SK-N-SH (cell line): ENCODE measurements at regions not wholly inside any gene's neighbourhood (a gene's known extent, or its start where the extent isn't known, plus 50 kb on each side); places are given as distances from the start of the nearest gene placed in this dataset.

Experiments
- CTCF ChIA-PET: fragments of 300-600, 350-600 bp; formaldehyde crosslinking; extraction: SDS; loops from one replicate; lab custom pipeline; 2021; lab: Yijun Ruan, JAX
- POLR2A ChIA-PET: fragments of 350-600 bp; sonication (Branson Sonifier 250); formaldehyde crosslinking; extraction: SDS; loops from one replicate; lab custom pipeline; 2020; ENCODE audit warnings: antibody characterized with exemption, inconsistent platforms; lab: Yijun Ruan, JAX
- DNase-seq: peaks from one replicate; pipeline ENCODE4 v3.0.0; 2012
- H2AFZ ChIP-seq: fragments of 200-600 bp; sonication (generic); 2 replicates; pipeline ENCODE4 v1.8.1; 2016; ENCODE audit warnings: antibody characterized with exemption, mild to moderate bottlenecking, low read depth
- H3F3A ChIP-seq: fragments of 200-600 bp; sonication (generic); replicated peaks from 2 replicates; pipeline ENCODE3; 2016; ENCODE audit warnings: antibody characterized with exemption, mild to moderate bottlenecking; ENCODE audit not compliant: insufficient read depth
- H3K27ac ChIP-seq, 2 experiments: fragments of 200-500 bp in 1 of 2; fragments of 200-600 bp in 1 of 2; sonication (Bioruptor generic) in 1 of 2; sonication (generic), shearing (Covaris generic) in 1 of 2; 2 replicates each; pipeline versions ENCODE4 v1.5.1 to v1.6.1; 2014 to 2016; ENCODE audit warnings: low read depth in 2 of 2, inconsistent platforms in 1 of 2, low read length in 1 of 2, mild to moderate bottlenecking in 1 of 2, mixed read lengths in 1 of 2
- H3K27me3 ChIP-seq: fragments of 200-600 bp; sonication (generic), shearing (Covaris generic); 2 replicates; pipeline ENCODE4 v1.6.1; 2016; ENCODE audit warnings: mixed run types; ENCODE audit not compliant: insufficient read depth
- H3K36me3 ChIP-seq, 2 experiments: fragments of 200-500 bp in 1 of 2; fragments of 200-600 bp in 1 of 2; sonication (Bioruptor generic) in 1 of 2; sonication (generic) in 1 of 2; replicated peaks in 1 of 2; 2 replicates each; pipeline versions ENCODE3 to v1.5.1; 2014 to 2016; ENCODE audit warnings: low read length in 1 of 2, mild to moderate bottlenecking in 1 of 2; ENCODE audit not compliant: insufficient read depth in 2 of 2, control insufficient read depth in 1 of 2
- H3K4me1 ChIP-seq, 2 experiments: fragments of 200-500 bp in 1 of 2; fragments of 200-600 bp in 1 of 2; sonication (Bioruptor generic) in 1 of 2; sonication (generic), shearing (Covaris generic) in 1 of 2; 2 replicates each; pipeline versions ENCODE4 v1.5.1 to v1.6.1; 2014 to 2016; ENCODE audit warnings: low read depth in 1 of 2, low read length in 1 of 2, mixed run types in 1 of 2; ENCODE audit not compliant: insufficient read depth in 2 of 2, control insufficient read depth in 1 of 2
- H3K4me2 ChIP-seq: fragments of 200-600 bp; sonication (generic), shearing (Covaris generic); 2 replicates; pipeline ENCODE4 v1.6.1; 2017; ENCODE audit warnings: mixed run types
- H3K4me3 ChIP-seq, 2 experiments: fragments of 200-500 bp in 1 of 2; fragments of 200-600 bp in 1 of 2; sonication (Bioruptor generic) in 1 of 2; sonication (generic), shearing (Covaris generic) in 1 of 2; 2 replicates each; pipeline versions ENCODE4 v1.5.1 to v1.8.1; 2014 to 2016; ENCODE audit warnings: low read depth in 2 of 2, inconsistent platforms in 1 of 2, low read length in 1 of 2, mild to moderate bottlenecking in 1 of 2, mixed read lengths in 1 of 2, moderate library complexity in 1 of 2
- H3K79me2 ChIP-seq: fragments of 200-600 bp; sonication (generic); 2 replicates; pipeline ENCODE4 v1.8.1; 2017; ENCODE audit warnings: mild to moderate bottlenecking; ENCODE audit not compliant: insufficient read depth
- H3K9ac ChIP-seq: fragments of 200-600 bp; sonication (generic); 2 replicates; pipeline ENCODE4 v1.6.1; 2017; ENCODE audit warnings: mixed run types
- H3K9me2 ChIP-seq: fragments of 200-600 bp; sonication (generic); 2 replicates; pipeline ENCODE4 v1.6.1; 2017; ENCODE audit warnings: mixed run types
- H3K9me3 ChIP-seq: fragments of 200-600 bp; sonication (generic); 2 replicates; pipeline ENCODE4 v1.6.1; 2017; ENCODE audit warnings: mixed run types, mild to moderate bottlenecking, moderate library complexity
- H4K20me1 ChIP-seq: fragments of 200-600 bp; sonication (generic); 2 replicates; pipeline ENCODE4 v1.6.1; 2017; ENCODE audit warnings: mild to moderate bottlenecking, mixed run types; ENCODE audit not compliant: insufficient read depth
- CHD2 ChIP-seq: fragments of 150-350 bp; IDR thresholded peaks from 2 replicates; pipeline ENCODE4 v1.6.1; 2018; ENCODE audit warnings: low read length; ENCODE audit not compliant: partially characterized antibody
- ELF1 ChIP-seq: IDR thresholded peaks from 2 replicates; pipeline ENCODE4 v1.4.0; 2012
- EP300 ChIP-seq, 2 experiments: IDR thresholded peaks; 2 replicates each; pipeline versions ENCODE4 v1.4.0 to v1.6.1; 2012; ENCODE audit warnings: borderline replicate concordance in 1 of 2, low read depth in 1 of 2, low read length in 1 of 2
- FOSL2 ChIP-seq: IDR thresholded peaks from 2 replicates; pipeline ENCODE4 v1.4.0; 2012; ENCODE audit warnings: low read depth, mild to moderate bottlenecking, moderate library complexity, borderline replicate concordance
- FOXM1 ChIP-seq: IDR thresholded peaks from 2 replicates; pipeline ENCODE4 v1.4.0; 2012; ENCODE audit warnings: low read depth, mild to moderate bottlenecking
- GABPA ChIP-seq: IDR thresholded peaks from 2 replicates; pipeline ENCODE4 v1.4.0; 2012; ENCODE audit warnings: low read depth, mild to moderate bottlenecking
- GATA2 ChIP-seq: sonication (generic); formaldehyde crosslinking; IDR thresholded peaks from 2 replicates; pipeline ENCODE4 v1.5.0; 2020; ENCODE audit warnings: mild to moderate bottlenecking, missing genetic modification reagents
- IRF3 ChIP-seq: fragments of 150-350 bp; IDR thresholded peaks from 2 replicates; pipeline ENCODE4 v1.6.1; 2016; ENCODE audit warnings: mild to moderate bottlenecking, low read depth, low read length
- JUND ChIP-seq: IDR thresholded peaks from 2 replicates; pipeline ENCODE4 v1.4.0; 2012
- MAX ChIP-seq: IDR thresholded peaks from 2 replicates; pipeline ENCODE4 v1.4.0; 2012; ENCODE audit warnings: low read depth
- MEF2A ChIP-seq: IDR thresholded peaks from 2 replicates; pipeline ENCODE4 v1.4.0; 2012; ENCODE audit warnings: low read depth, borderline replicate concordance
- MXI1 ChIP-seq: IDR thresholded peaks from 2 replicates; pipeline ENCODE4 v1.6.1; 2012; ENCODE audit warnings: mild to moderate bottlenecking, low read depth, low read length, improper control_type of control experiment
- NFIC ChIP-seq: IDR thresholded peaks from 2 replicates; pipeline ENCODE4 v1.4.0; 2012; ENCODE audit warnings: borderline replicate concordance
- POLR2AphosphoS5 ChIP-seq: IDR thresholded peaks from 2 replicates; pipeline ENCODE4 v1.6.1; 2012; ENCODE audit warnings: low read depth, low read length
- RAD21 ChIP-seq: IDR thresholded peaks from 2 replicates; pipeline ENCODE4 v1.6.1; 2012; ENCODE audit warnings: mild to moderate bottlenecking, low read length
- RFX5 ChIP-seq: IDR thresholded peaks from 2 replicates; pipeline ENCODE4 v1.6.1; 2012; ENCODE audit warnings: mild to moderate bottlenecking, improper control_type of control experiment, low read length
- SIN3A ChIP-seq: IDR thresholded peaks from 2 replicates; pipeline ENCODE4 v1.6.1; 2012; ENCODE audit warnings: low read depth, mild to moderate bottlenecking, low read length, moderate library complexity, borderline replicate concordance
- SMC3 ChIP-seq: IDR thresholded peaks from 2 replicates; pipeline ENCODE4 v1.6.1; 2012; ENCODE audit warnings: low read depth, low read length, improper control_type of control experiment
- TCF12 ChIP-seq: IDR thresholded peaks from 2 replicates; pipeline ENCODE4 v1.4.0; 2012
- TEAD4 ChIP-seq: IDR thresholded peaks from 2 replicates; pipeline ENCODE4 v1.4.0; 2012; ENCODE audit warnings: mild to moderate bottlenecking, borderline replicate concordance; ENCODE audit not compliant: insufficient read depth
- USF1 ChIP-seq: IDR thresholded peaks from 2 replicates; pipeline ENCODE4 v1.4.0; 2012; ENCODE audit warnings: low read depth, borderline replicate concordance
- YY1 ChIP-seq: IDR thresholded peaks from 2 replicates; pipeline ENCODE4 v1.4.0; 2012; ENCODE audit warnings: low read depth, mild to moderate bottlenecking
- ZBTB33 ChIP-seq: IDR thresholded peaks from 2 replicates; pipeline ENCODE4 v1.4.0; 2012; ENCODE audit warnings: low read depth, borderline replicate concordance
- WGBS: methylation state at CpG from one replicate; pipeline ENCODE4 v1.1.6; 2017; ENCODE audit warnings: low lambda C conversion rate; 5-methylcytosine and 5-hydroxymethylcytosine counted together

- TF ChIP-seq MAX, result no peak
- no peak for TF ChIP-seq RFX5
- TF ChIP-seq TCF12, result no peak
- TF ChIP-seq SMC3, result no peak
- TF ChIP-seq MEF2A, result no peak
- TF ChIP-seq SIN3A, result no peak
- peak in 1 of 2 experiments; percentile 48; a peak in 1 of 4 replicates for TF ChIP-seq EP300 (IDR thresholded peaks at IDR 0.05; ENCODE audit: borderline replicate concordance in 1 of 2, low read depth in 1 of 2, low read length in 1 of 2)
- 0 out of 2 replicates have a peak, but pooled peaks have one; percentile 4 for TF ChIP-seq RAD21
- no peak for TF ChIP-seq USF1
Measured at GRCh38 chr21:32083197-32083596, 195.7 kb downstream of the MIS18A start (continued).

- WGBS, result 33% methylated on average over 5 of the region's 5 CpGs
- Histone ChIP-seq H3K27ac (peak overlapping the region in 1 of 2 experiments; percentile 74; a peak in 2 of 4 replicates), H3K9me3 (no peaks in the 10 kb centered on the region), H3K4me3 (no peak overlapping the region), H3K4me2 (no peak overlapping the region), H3K36me3 (no peaks in the 10 kb centered on the region), H3K9me2 (no peaks in the 10 kb centered on the region), H2AFZ (no peak overlapping the region), H4K20me1 (no peaks in the 10 kb centered on the region), H3F3A (no peaks in the 10 kb centered on the region), H3K4me1 (peaks cover 0 to 23% of the 10 kb centered on the region in 2 experiments; a peak in 2 of 4 replicates), H3K9ac (no peak overlapping the region), H3K79me2 (no peaks in the 10 kb centered on the region), H3K27me3 (no peaks in the 10 kb centered on the region)
- ChIA-PET CTCF (interaction anchor here (0.6 to 2.0 kb wide), 4 partner anchors 14 to 215 kb away, joined by 3 to 7 read pairs (median 4); no protein-coding TSS in a partner anchor), POLR2A (no interaction called here)
- no peak for DNase-seq
- TF ChIP-seq JUND (no peak), GATA2 (CRISPR knock-in tag) (0 out of 2 replicates have a peak, but pooled peaks have one; percentile 27)
Measured at GRCh38 chr21:32082466-32082865, 196.4 kb downstream of the MIS18A start.

GRCh38 chr21:32073593-32073992, 200.8 kb downstream of the HUNK start:
- no peak overlapping the region for H3K4me2 ChIP-seq
- H3K27ac ChIP-seq, result no peak overlapping the region
- no peak overlapping the region for H3K9ac ChIP-seq
- POLR2A ChIA-PET, result no interaction called here
- H3K36me3 ChIP-seq, result no peaks in the 10 kb centered on the region
- H3K9me3 ChIP-seq, result no peaks in the 10 kb centered on the region
- H3F3A ChIP-seq, result no peaks in the 10 kb centered on the region
- H4K20me1 ChIP-seq, result no peaks in the 10 kb centered on the region
- DNase-seq, result no peak
- H3K27me3 ChIP-seq, result no peaks in the 10 kb centered on the region
- no peaks in the 10 kb centered on the region for H3K79me2 ChIP-seq
- 40% methylated on average over 6 of the region's 6 CpGs for WGBS
- H2AFZ ChIP-seq, result no peak overlapping the region
- H3K9me2 ChIP-seq, result no peaks in the 10 kb centered on the region
- peaks cover 0 to 35% of the 10 kb centered on the region in 2 experiments; a peak in 2 of 4 replicates for H3K4me1 ChIP-seq
- CTCF ChIA-PET, result interaction anchor here (1.6 kb wide), 1 partner anchor 208 kb away, joined by 4 read pairs; no protein-coding TSS in a partner anchor
- H3K4me3 ChIP-seq, result no peak overlapping the region
- TF ChIP-seq FOSL2 (no peak), POLR2AphosphoS5 (no peak), MEF2A (no peak), TEAD4 (no peak), FOXM1 (no peak), NFIC (no peak), YY1 (no peak), ELF1 (no peak), RFX5 (no peak), GABPA (no peak), IRF3 (no peak), ZBTB33 (no peak), CHD2 (no peak), SMC3 (no peak), MXI1 (no peak)
